EL (cell line): ENCODE measurements at regions not wholly inside any gene's neighbourhood (a gene's known extent, or its start where the extent isn't known, plus 50 kb on each side); places are given as distances from the start of the nearest gene placed in this dataset.
"Not testable (repeated sequence)": the region's sequence is repeated elsewhere in the genome, so short reads cannot be mapped to it uniquely, and the experiment has no call there.

Experiments
- DNase-seq: peaks from one replicate; pipeline ENCODE4 v3.0.0-alpha.2; 2016

DNA sequence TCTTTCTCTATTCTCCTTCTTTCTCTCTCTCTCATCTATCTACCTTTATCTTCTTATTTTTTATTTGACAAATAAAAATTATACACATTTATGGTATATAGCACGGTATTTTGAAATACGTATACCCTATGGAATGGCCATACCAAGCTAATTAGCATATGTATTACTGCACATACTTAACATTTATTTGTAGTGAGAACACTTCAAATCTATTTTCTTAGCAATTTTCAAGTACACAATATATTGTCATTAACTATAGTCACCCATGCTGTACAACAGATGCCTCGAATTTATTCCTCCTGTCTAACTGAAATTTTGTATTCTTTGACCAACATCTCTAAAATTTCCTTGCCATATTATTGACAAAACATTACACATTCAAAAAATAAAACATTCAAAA is 447.1 kb downstream of the MIAT start:
- DNase-seq = no peak

- peak; percentile 88 for DNase-seq
Observed at GRCh38 chr22:27105142-27106025, 448.0 kb downstream of the MIAT start.

DNA sequence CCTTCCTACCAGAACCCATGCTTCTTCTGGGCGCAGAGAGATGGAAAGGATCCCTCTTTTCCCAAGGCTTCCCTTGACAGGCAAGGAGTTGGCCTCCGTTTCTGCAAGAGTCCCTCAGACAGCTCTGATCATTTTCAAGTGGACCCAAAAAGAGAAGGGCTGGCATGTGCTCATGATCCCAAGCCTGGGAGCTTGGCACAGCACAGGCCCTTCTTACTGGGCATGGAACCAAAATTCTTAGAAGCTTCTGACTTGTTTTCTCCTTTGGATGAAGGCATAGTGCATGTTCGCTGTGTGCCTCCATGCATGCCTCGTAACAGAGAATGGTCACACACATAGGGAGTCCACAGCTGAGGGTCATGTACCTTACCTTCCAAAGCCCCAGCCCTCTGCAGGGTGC is 449.6 kb downstream of the MIAT start:
- DNase-seq = no peak

GRCh38 chr22:27107386-27107785 is 450.0 kb downstream of the MIAT start:
- DNase-seq = no peak

DNA sequence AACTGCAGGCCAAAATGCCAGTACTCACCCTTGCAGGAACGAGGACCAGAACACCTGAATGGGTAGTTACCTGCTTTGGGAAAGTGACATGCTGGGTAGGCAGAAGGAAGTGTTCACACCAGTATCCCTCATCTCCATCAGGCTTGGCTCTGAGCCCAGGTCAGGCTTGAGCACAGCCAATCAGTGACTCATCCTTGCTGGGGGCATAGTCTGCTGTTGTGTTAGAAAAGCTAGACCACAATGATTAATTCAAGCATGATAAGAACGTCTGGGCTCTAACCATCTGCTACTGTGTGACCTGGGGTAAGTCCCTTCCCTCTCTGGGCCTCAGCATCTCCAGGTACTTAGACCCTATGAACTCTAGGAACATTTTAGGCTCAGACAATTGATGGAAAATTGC is 450.4 kb downstream of the MIAT start:
- DNase-seq = peak; percentile 98

GRCh38 chr22:27108425-27109114 is 451.2 kb downstream of the MIAT start:
- no peak for DNase-seq

DNA sequence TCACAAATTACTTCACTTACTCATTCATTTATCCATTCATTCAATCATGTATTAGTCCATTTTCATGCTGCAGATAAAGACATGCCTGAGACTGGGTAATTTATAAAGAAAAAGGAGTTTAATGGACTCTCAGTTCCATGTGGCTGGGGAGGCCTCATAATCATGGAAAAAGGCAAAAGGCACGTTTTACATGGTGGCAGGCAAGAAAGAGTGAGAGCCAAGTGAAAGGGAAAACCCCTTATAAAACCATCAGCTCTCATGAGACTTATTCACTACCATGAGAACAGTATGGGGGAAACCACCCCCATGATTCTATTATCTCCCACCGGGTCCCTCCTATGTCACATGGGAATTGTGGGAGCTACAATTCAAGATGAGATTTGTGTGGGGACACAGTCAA is 452.0 kb downstream of the MIAT start:
- not testable (repeated sequence) for DNase-seq

GRCh38 chr22:27110665-27111451 is 453.5 kb downstream of the MIAT start:
- DNase-seq = peak; percentile 82

GRCh38 chr22:27111796-27112672 is 454.6 kb downstream of the MIAT start:
- DNase-seq = no peak

DNA sequence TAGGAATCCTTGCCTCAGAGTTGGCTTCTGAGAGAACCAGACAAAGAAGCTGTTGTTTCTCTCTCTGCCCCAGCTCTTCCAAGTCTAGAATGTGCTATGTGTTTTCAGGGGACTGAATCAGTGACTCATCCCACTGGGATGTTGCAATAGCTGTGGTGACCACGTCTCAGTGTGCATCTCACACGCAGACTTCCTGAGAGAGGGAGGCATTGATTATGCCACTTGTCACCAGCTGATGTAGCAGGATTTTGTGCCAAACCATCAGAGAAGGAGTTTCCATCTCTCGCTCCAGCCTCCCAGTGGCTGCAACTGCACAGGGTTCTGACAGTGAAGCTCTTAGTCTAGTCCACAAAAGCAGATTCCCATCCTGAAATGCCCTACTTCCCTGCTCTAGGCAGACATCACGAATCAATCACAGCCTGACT is 455.8 kb downstream of the MIAT start:
- peak; percentile 96 for DNase-seq

GRCh38 chr22:27113641-27114040 is 456.3 kb downstream of the MIAT start:
- DNase-seq = no peak

DNA sequence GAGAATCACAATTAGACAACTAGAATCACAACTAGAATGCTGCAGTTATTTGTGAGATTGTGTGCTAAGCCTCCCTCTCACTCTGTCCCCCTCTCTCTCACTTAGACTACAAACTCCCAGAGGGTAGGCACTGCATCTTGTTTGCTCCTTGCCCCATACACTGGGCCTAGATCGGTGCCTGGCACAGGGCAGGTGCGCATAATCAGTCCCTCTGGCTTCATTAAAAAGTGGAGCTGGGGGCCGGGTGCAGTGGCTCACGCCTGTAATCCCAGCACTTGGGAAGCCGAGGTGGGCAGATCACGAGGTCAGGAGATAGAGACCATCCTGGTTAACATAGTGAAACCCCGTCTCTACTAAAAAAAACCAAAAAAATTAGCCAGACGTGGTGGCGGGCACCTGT is 456.8 kb downstream of the MIAT start:
- DNase-seq = no peak

DNA sequence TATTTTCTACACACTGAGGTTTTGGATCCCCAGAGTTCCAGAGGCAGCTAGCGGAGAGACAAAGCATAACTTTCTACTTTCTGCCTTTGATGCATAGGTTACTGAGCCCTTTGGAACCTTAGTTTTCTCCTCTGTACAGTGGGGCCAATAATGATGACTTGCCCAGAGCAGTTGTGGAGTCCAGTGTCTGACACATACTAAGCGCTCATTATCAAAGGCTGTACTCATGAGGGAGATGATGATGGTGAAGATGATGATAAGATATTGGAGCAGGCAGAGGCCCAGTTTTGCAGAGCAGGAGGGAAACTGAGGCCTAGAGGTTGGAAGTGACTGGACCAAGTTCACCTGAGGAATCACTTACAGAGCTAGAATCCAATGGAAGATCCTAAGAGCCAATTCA is 458.0 kb downstream of the MIAT start:
- DNase-seq = no peak

DNA sequence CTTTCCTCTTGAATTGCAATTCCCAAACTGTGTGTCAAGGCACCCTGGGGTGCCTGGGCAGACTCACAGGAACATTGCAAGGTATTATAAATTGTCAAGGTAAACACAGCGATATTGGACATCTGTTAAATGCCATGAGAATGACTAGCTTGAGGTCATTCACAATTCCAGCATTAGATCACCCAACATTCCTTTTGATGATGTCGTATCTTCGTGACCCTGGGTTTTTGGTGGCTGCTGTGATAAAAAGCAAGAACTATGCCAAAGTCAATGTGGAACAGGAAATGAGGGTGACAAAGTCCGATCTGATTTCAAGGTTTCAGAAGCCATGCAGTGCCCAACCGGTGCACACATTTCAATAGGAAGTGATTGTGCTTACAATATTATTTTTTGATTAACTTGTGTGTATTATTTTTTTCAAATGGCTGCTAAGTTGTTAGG is 458.4 kb downstream of the MIAT start:
- peak; percentile 88 for DNase-seq

GRCh38 chr22:27116312-27117086 is 459.1 kb downstream of the MIAT start:
- no peak for DNase-seq

DNA sequence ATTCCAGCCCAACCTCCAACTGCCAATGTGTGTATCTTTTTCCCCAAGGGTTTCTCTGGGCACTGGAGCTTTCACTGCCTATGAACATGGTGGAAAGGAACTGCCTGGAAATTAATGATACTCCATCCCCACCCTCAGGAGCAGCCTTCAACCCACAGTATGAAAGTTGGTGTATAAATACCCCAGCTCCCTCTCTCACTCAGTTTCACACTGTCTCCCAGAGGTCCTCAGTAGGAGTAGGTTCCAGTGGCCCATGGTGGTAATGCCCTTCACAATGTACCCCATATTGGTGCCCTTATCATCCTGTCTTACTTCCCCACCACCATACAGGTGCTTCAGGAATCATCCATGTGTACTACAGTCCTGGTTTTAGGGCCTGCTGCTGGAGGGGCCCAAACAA is 462.6 kb downstream of the MIAT start:
- DNase-seq = no peak

DNA sequence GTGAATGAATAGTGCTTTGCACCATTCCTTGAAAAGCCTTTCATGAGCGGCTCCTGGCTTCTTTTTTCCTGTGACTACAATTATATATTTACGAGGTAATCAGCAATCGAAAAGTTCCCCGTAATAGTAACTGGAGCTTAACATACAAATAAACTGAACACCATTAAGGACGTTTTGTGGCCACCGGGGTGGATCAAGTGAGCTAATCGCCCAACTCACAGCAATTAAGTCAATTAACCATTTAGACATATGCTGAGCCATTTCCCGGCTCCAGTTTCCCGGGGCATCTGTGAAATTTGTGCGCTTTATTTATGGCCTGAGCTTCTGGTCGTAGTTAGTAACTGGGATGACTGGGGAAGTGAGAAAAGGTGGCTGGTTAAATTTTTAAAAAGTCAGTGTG is 465.2 kb downstream of the MIAT start:
- no peak for DNase-seq

DNA sequence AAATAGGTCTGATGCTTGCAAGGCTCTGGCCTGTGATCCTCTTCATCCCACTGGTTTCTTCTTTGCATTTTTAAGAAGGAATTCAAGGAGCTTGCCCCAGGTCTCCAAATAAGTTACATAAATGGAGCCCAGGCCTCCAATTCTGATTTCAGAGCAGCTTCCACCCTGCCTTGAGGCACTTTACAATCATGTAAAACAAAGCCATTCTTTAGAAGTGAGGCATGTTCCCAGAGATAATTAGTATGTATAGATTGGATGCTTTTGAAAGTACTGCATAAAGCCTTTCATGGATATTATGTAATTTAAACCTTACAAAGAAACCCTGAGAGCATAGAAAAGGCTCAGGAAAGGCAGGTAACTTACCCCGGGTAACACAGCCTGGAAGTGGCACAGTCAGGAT is 466.5 kb downstream of the MIAT start:
- no peak for DNase-seq

GRCh38 chr22:27124351-27124966 is 467.1 kb downstream of the MIAT start:
- DNase-seq = no peak

GRCh38 chr22:27125539-27125938 is 468.2 kb downstream of the MIAT start:
- DNase-seq = no peak

DNA sequence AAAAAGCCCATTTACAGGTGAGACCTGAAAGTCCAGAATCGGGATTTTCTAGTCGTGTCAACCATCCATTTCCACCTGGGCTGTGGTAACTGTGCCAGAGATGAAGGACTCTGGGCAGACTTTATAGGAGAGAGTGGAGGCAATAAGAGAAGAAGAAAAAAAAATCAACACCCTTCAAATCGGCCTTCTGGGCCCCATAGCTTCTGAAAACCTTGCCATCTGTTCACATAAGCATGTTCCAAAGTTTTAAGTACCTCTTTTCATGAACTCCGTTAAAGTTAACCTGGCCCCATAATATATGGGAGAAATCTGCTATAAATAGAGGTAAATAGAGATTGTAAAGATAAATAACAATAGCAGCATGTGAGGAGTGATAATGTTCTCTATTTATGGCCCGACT is 470.5 kb downstream of the MIAT start:
- no peak for DNase-seq
